MM.1S (cell line): ENCODE measurements at regions not wholly inside any gene's neighbourhood (a gene's known extent, or its start where the extent isn't known, plus 50 kb on each side); places are given as distances from the start of the nearest gene placed in this dataset.

ENCODE experiments used
- DNase-seq: peaks from one replicate; pipeline ENCODE4 v3.0.0-alpha.2; 2015
- H2AFZ ChIP-seq: fragments of 300-600 bp; sonication (generic); 2 replicates; pipeline ENCODE4 v1.6.0; 2016; ENCODE audit warnings: antibody characterized with exemption, low read length
- H3F3A ChIP-seq: fragments of 300-600 bp; sonication (generic); 2 replicates; pipeline ENCODE4 v1.6.1; 2016; ENCODE audit warnings: mild to moderate bottlenecking, antibody characterized with exemption, low read length, moderate library complexity, mixed read lengths; ENCODE audit not compliant: insufficient read depth
- H3K27ac ChIP-seq: fragments of 300-600 bp; sonication (generic); 2 replicates; pipeline ENCODE4 v1.5.1; 2016; ENCODE audit warnings: mild to moderate bottlenecking, low read length
- H3K27me3 ChIP-seq: fragments of 300-600 bp; sonication (generic); replicated peaks from 2 replicates; pipeline ENCODE4 v1.6.0; 2016; ENCODE audit warnings: low read length; ENCODE audit not compliant: insufficient read depth
- H3K36me3 ChIP-seq: fragments of 300-600 bp; sonication (generic); replicated peaks from 2 replicates; pipeline ENCODE4 v1.6.1; 2016; ENCODE audit warnings: mild to moderate bottlenecking, low read length, mixed read lengths; ENCODE audit not compliant: insufficient read depth
- H3K4me1 ChIP-seq: fragments of 300-600 bp; sonication (generic); 2 replicates; pipeline ENCODE4 v1.6.1; 2016; ENCODE audit warnings: low read length, mixed read lengths
- H3K4me2 ChIP-seq: fragments of 300-600 bp; sonication (generic); 2 replicates; pipeline ENCODE4 v1.6.0; 2016; ENCODE audit warnings: low read depth, low read length
- H3K4me3 ChIP-seq: fragments of 300-600 bp; sonication (generic); 2 replicates; pipeline ENCODE4 v1.5.1; 2016; ENCODE audit warnings: low read length, mixed read lengths
- H3K79me2 ChIP-seq: fragments of 300-600 bp; sonication (generic); 2 replicates; pipeline ENCODE4 v1.6.1; 2016; ENCODE audit warnings: mixed run types, low read length, mixed read lengths
- H3K9ac ChIP-seq: fragments of 300-600 bp; sonication (generic); 2 replicates; pipeline ENCODE4 v1.6.1; 2016; ENCODE audit warnings: low read length, mixed read lengths
- H3K9me2 ChIP-seq: fragments of 300-600 bp; sonication (generic); replicated peaks from 2 replicates; pipeline ENCODE4 v1.6.1; 2016; ENCODE audit warnings: mild to moderate bottlenecking, low read length, mixed read lengths; ENCODE audit not compliant: insufficient read depth
- H3K9me3 ChIP-seq: fragments of 300-600 bp; sonication (generic); replicated peaks from 2 replicates; pipeline ENCODE4 v1.6.1; 2016; ENCODE audit warnings: mild to moderate bottlenecking, low read length, mixed read lengths; ENCODE audit not compliant: insufficient read depth
- H4K20me1 ChIP-seq: fragments of 300-600 bp; sonication (generic); 2 replicates; pipeline ENCODE4 v1.6.1; 2016; ENCODE audit warnings: mild to moderate bottlenecking, low read length, moderate library complexity, mixed read lengths; ENCODE audit not compliant: insufficient read depth
- CTCF ChIP-seq: fragments of 300-600 bp; sonication (generic); IDR thresholded peaks from 2 replicates; pipeline ENCODE4 v1.5.1; 2016; ENCODE audit warnings: antibody characterized with exemption, low read length, mixed read lengths
- EZH2 ChIP-seq: fragments of 300-600 bp; sonication (generic); optimal IDR thresholded peaks from 2 replicates; pipeline ENCODE3; 2017; ENCODE audit warnings: low read depth, mild to moderate bottlenecking, antibody characterized with exemption, low read length, mixed read lengths
- EZH2phosphoT487 ChIP-seq: fragments of 300-600 bp; sonication (generic); IDR thresholded peaks from 2 replicates; pipeline ENCODE4 v1.6.1; 2018; ENCODE audit warnings: antibody characterized with exemption, low read length

- no peaks in the 10 kb centered on the region for H3K79me2 ChIP-seq
- H3K9ac ChIP-seq, result no peak overlapping the region
- no peaks in the 10 kb centered on the region for H3K9me2 ChIP-seq
- H3K4me2 ChIP-seq, result no peak overlapping the region
- H3K4me3 ChIP-seq, result no peak overlapping the region
- no peaks in the 10 kb centered on the region for H4K20me1 ChIP-seq
- no peaks in the 10 kb centered on the region for H3K36me3 ChIP-seq
- DNase-seq, result no peak
- TF ChIP-seq EZH2, result no peak
- TF ChIP-seq EZH2phosphoT487, result no peak
- TF ChIP-seq CTCF, result no peak
- no peak overlapping the region for H2AFZ ChIP-seq
- H3F3A ChIP-seq, result no peaks in the 10 kb centered on the region
- H3K27ac ChIP-seq, result no peak overlapping the region
- H3K27me3 ChIP-seq, result no peaks in the 10 kb centered on the region
- no peaks in the 10 kb centered on the region for H3K9me3 ChIP-seq
- no peaks in the 10 kb centered on the region for H3K4me1 ChIP-seq
Measured at GRCh38 chr12:105949391-105949790, 189.4 kb downstream of the NUAK1 start.

- DNase-seq, result no peak
- H3K4me2 ChIP-seq, result no peak overlapping the region
- H3K79me2 ChIP-seq, result no peaks in the 10 kb centered on the region
- no peaks in the 10 kb centered on the region for H3F3A ChIP-seq
- TF ChIP-seq CTCF, result no peak
- no peak overlapping the region for H3K9ac ChIP-seq
- H3K9me2 ChIP-seq, result no peaks in the 10 kb centered on the region
- no peaks in the 10 kb centered on the region for H3K36me3 ChIP-seq
- no peaks in the 10 kb centered on the region for H3K4me1 ChIP-seq
- H2AFZ ChIP-seq, result no peak overlapping the region
- no peaks in the 10 kb centered on the region for H3K27me3 ChIP-seq
- H4K20me1 ChIP-seq, result no peaks in the 10 kb centered on the region
- no peaks in the 10 kb centered on the region for H3K9me3 ChIP-seq
- no peak overlapping the region for H3K4me3 ChIP-seq
- no peak overlapping the region for H3K27ac ChIP-seq
Measured at GRCh38 chr12:105951732-105952131, 187.0 kb downstream of the NUAK1 start.

GRCh38 chr12:105954951-105955931 lies 183.5 kb downstream of the NUAK1 start:
- H3K27ac ChIP-seq, result no peak overlapping the region

More at GRCh38 chr12:105954951-105955931, 183.5 kb downstream of the NUAK1 start:
- Histone ChIP-seq H3K79me2 (no peaks in the 10 kb centered on the region), H2AFZ (no peak overlapping the region), H3K9ac (no peak overlapping the region), H3K4me2 (no peak overlapping the region), H3K36me3 (no peaks in the 10 kb centered on the region), H3K9me2 (no peaks in the 10 kb centered on the region), H3K4me3 (no peak overlapping the region), H3K27me3 (no peaks in the 10 kb centered on the region), H3K9me3 (no peaks in the 10 kb centered on the region), H3K4me1 (no peaks in the 10 kb centered on the region), H3F3A (no peaks in the 10 kb centered on the region), H4K20me1 (no peaks in the 10 kb centered on the region)
- TF ChIP-seq EZH2, result no peak
- TF ChIP-seq EZH2phosphoT487, result no peak
- TF ChIP-seq CTCF, result no peak
- no peak for DNase-seq
